Neutrophil (primary cell): ENCODE measurements at regions not wholly inside any gene's neighbourhood (a gene's known extent, or its start where the extent isn't known, plus 50 kb on each side); places are given as distances from the start of the nearest gene placed in this dataset.

ENCODE experiments used
- H3K27ac ChIP-seq: fragments of 200-600 bp; sonication (generic); 2 replicates; pipeline ENCODE4 v1.5.1; 2016; ENCODE audit warnings: mild to moderate bottlenecking, moderate library complexity
- H3K27me3 ChIP-seq: fragments of 200-600 bp; sonication (generic); 2 replicates; pipeline ENCODE4 v1.6.0; 2016; ENCODE audit warnings: mild to moderate bottlenecking
- H3K36me3 ChIP-seq: fragments of 200-600 bp; sonication (generic); 2 replicates; pipeline ENCODE4 v1.5.1; 2017
- H3K4me1 ChIP-seq, 2 experiments: fragments of 200-600 bp in 1 of 2; sonication (generic) in 1 of 2; 1 replicate in 1 of 2; 2 replicates in 1 of 2; pipeline versions ENCODE4 v1.5.1 to v1.6.1; 2013 to 2016; ENCODE audit warnings: low read depth in 1 of 2, low read length in 1 of 2, mild to moderate bottlenecking in 1 of 2, moderate library complexity in 1 of 2; ENCODE audit not compliant: control insufficient read depth in 1 of 2, insufficient read depth in 1 of 2
- H3K4me3 ChIP-seq, 2 experiments: fragments of 200-600 bp in 1 of 2; sonication (generic) in 1 of 2; 1 replicate in 1 of 2; 2 replicates in 1 of 2; pipeline ENCODE4 v1.5.1; 2013 to 2016; ENCODE audit warnings: low read depth in 1 of 2, low read length in 1 of 2, mild to moderate bottlenecking in 1 of 2, moderate library complexity in 1 of 2
- H3K9me3 ChIP-seq: fragments of 200-600 bp; sonication (generic); 2 replicates; pipeline ENCODE4 v1.5.1; 2016
- TF ChIP-seq, protein P1 (sequence below): fragments of 200-600 bp; sonication (generic); IDR thresholded peaks from 2 replicates; pipeline ENCODE4 v1.5.1; 2016; ENCODE audit warnings: antibody characterized with exemption

DNA sequence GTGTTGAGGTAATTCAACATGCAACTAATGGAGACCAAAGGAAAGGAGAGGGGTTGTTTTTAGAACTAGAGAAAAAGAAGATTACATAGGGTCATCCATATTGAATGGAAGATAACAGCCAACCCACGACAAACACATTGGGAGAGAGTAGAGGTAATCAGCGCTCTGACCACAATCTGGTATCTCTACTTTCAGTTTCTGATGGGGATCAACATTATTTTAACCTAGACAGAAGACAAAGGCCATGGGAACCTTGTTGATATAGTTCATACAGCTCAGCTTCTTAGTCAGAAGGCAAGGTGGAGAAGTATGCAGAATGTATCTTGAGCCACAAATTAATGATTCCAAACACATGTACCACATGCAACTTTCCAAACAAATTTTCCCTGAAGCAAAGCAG, 537.1 kb upstream of the ST8SIA4 start:
- TF ChIP-seq, protein P1, sequence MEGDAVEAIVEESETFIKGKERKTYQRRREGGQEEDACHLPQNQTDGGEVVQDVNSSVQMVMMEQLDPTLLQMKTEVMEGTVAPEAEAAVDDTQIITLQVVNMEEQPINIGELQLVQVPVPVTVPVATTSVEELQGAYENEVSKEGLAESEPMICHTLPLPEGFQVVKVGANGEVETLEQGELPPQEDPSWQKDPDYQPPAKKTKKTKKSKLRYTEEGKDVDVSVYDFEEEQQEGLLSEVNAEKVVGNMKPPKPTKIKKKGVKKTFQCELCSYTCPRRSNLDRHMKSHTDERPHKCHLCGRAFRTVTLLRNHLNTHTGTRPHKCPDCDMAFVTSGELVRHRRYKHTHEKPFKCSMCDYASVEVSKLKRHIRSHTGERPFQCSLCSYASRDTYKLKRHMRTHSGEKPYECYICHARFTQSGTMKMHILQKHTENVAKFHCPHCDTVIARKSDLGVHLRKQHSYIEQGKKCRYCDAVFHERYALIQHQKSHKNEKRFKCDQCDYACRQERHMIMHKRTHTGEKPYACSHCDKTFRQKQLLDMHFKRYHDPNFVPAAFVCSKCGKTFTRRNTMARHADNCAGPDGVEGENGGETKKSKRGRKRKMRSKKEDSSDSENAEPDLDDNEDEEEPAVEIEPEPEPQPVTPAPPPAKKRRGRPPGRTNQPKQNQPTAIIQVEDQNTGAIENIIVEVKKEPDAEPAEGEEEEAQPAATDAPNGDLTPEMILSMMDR: no peak
- Histone ChIP-seq H3K36me3 (no peaks in the 10 kb centered on the region), H3K27ac (no peak overlapping the region), H3K4me3 (no peak overlapping the region), H3K27me3 (no peaks in the 10 kb centered on the region), H3K9me3 (no peaks in the 10 kb centered on the region), H3K4me1 (no peaks in the 10 kb centered on the region)

DNA sequence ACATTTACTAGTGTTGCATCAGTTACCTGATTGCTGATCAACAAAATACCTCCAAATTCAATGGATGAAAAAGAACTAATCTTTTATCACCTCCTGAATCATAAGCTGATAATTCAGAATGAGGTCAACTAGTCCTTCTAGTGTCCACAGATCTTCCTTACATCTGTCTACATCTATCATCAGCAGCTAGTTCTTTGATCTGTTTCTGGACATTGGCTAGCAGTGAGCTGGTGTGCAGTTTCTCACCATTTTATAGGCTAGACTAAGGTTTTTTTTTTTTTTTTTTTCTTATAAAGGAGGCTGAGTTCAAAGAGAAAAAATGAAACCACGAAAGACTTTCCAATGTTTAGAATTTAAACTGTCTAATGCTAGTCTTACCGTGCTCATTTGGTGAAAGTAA, 534.3 kb upstream of the ST8SIA4 start:
- Histone ChIP-seq H3K27me3 (no peaks in the 10 kb centered on the region), H3K27ac (no peak overlapping the region), H3K4me1 (no peaks in the 10 kb centered on the region), H3K9me3 (no peaks in the 10 kb centered on the region), H3K36me3 (no peaks in the 10 kb centered on the region), H3K4me3 (no peak overlapping the region)
- TF ChIP-seq, protein P1: no peak

DNA sequence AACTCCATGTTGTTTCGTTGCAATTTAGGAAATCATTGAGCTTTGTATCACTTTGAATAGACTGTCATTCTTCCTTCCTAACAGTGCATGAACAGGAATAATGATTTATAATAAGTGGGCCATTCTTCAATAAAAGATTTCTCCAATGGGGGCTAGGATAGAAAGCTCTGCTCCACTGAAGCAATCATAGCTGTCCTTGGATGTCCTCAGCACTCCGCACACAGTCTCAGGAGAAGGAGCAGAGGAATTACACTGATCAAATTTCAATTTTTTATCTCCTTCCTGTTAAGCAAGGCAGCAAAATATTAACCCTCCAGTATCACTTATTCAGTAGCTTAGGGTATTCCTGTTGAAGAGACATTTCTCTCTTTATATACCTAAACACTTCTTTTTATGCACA, 532.7 kb upstream of the ST8SIA4 start:
- H3K27ac ChIP-seq: no peak overlapping the region
- H3K4me3 ChIP-seq: no peak overlapping the region
- no peaks in the 10 kb centered on the region for H3K4me1 ChIP-seq
- no peaks in the 10 kb centered on the region for H3K27me3 ChIP-seq
- TF ChIP-seq, protein P1: no peak
- no peaks in the 10 kb centered on the region for H3K9me3 ChIP-seq
- H3K36me3 ChIP-seq: no peaks in the 10 kb centered on the region

DNA sequence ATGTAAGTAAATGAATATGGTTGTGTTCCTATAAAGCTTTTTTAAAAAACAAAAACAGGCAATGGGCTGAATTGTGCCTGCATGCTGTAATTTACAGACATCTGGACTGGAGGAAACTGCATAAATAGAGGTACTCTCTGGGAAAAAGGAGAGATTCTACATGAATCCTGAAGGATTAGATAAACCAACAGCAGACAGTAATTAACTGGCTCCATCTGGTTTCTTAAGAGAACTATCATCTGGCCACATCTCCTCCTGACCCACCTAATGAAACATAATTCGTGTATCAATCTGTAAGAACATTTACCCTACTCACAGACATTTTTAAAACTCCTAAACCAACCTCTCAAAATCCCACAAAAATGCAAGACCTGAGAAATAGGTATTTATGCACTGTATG, 528.1 kb upstream of the ST8SIA4 start:
- Histone ChIP-seq H3K9me3 (no peaks in the 10 kb centered on the region), H3K36me3 (no peaks in the 10 kb centered on the region), H3K27me3 (no peaks in the 10 kb centered on the region), H3K4me3 (no peak overlapping the region), H3K4me1 (no peaks in the 10 kb centered on the region), H3K27ac (no peak overlapping the region)
- TF ChIP-seq, protein P1: no peak

DNA sequence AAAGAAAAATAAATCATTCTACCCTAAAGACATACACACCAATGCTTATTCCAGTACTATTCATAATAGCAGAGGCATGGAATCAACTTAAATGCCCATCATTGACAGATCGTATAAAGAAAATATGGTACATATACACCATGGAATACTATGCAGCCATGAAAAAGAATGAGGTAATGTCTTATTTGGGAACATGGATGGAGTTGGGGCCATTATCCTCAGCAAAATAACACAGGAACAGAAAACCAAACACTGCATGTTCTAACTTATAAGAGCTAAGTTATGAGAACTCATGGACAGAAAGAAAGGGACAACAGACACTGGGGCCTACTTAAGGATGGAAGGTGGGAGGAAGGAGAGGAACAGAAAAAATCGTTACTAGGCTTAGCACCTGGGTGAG, 527.5 kb upstream of the ST8SIA4 start:
- TF ChIP-seq, protein P1: no peak
- H3K27me3 ChIP-seq: no peaks in the 10 kb centered on the region
- no peak overlapping the region for H3K4me3 ChIP-seq
- H3K4me1 ChIP-seq: no peaks in the 10 kb centered on the region
- no peaks in the 10 kb centered on the region for H3K9me3 ChIP-seq
- no peak overlapping the region for H3K27ac ChIP-seq
- no peaks in the 10 kb centered on the region for H3K36me3 ChIP-seq

DNA sequence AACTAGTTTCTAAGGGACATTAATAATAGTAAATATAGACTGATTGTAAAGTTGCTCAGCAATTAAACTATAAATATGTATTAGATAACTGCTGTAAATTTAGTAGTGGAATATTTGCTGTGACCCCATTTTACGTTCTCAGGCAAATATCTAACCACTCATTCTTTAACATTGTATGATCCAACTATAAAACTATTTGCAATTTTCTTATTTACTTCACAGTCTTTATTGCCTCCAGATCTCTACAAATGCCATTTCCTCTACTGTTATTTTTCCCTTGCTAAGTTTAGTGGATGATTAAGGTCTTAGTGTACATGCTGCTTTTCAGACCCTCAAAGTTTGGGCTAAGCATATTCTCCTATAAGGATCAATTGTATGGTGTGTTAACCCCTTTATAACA, 526.2 kb upstream of the ST8SIA4 start:
- H3K27me3 ChIP-seq: no peaks in the 10 kb centered on the region
- H3K27ac ChIP-seq: no peak overlapping the region
- H3K36me3 ChIP-seq: no peaks in the 10 kb centered on the region
- TF ChIP-seq, protein P1: no peak
- H3K9me3 ChIP-seq: no peaks in the 10 kb centered on the region
- no peak overlapping the region for H3K4me3 ChIP-seq
- no peaks in the 10 kb centered on the region for H3K4me1 ChIP-seq
